ENCODE measurements at regions not wholly inside any gene's neighbourhood (a gene's known extent, or its start where the extent isn't known, plus 50 kb on each side); places are given as distances from the start of the nearest gene placed in this dataset.

DNA sequence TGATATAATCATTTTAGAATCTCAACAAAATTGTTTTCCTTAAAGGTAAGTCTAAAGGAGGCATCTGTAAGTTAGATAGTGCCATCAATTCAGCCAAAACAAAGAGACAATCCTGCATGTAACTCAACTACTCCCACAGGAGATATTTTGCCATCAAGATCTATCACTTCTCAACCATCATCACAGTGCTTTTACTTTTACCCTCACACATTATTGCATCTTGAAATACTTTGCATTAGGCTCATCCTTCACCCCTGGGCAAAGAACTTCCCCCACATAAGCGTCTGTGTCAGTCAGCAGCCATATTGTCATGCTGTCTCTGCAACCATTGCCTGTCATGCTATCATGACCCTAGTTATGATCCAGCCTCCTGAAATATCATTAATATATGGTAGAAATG lies 54.9 kb upstream of the NLGN1 start:
- Histone ChIP-seq H3K27me3 (ENCODE audit: insufficient read depth, low read depth) (no peaks in the 10 kb centered on the region), H3K36me3 (ENCODE audit: low read depth) (no peaks in the 10 kb centered on the region), H3K79me2 (ENCODE audit: low read depth) (no peaks in the 10 kb centered on the region), H3K4me3 (no peak overlapping the region), H3K27ac (no peak overlapping the region), H2AFZ (no peak overlapping the region; the same call in 1 of the 2 replicates), H3K9me3 (ENCODE audit: insufficient read depth, low read depth) (no peaks in the 10 kb centered on the region; the same call in 1 of the 2 replicates), H3F3A (ENCODE audit: insufficient read depth, low read depth) (no peaks in the 10 kb centered on the region), H3K9me2 (ENCODE audit: insufficient read depth) (peaks cover under 1% of the 10 kb centered on the region; the same call in 1 of the 2 replicates), H3K4me1 (replicated peaks; ENCODE audit: insufficient read depth) (no peaks in the 10 kb centered on the region), H3K4me2 (no peak overlapping the region), H4K20me1 (ENCODE audit: insufficient read depth) (no peaks in the 10 kb centered on the region)
- no peak for DNase-seq
- no TSS peak for BruUV-seq (replicated peaks)
- no peak for TF ChIP-seq EZH2 (IDR thresholded peaks at IDR 0.05; ENCODE audit: low read depth)
- POLR2A ChIA-PET (ENCODE audit: unreplicated experiment), result no interaction called here
- intact Hi-C loops (cut with micrococcal nuclease; ENCODE audit: unreplicated experiment), result no loop called here
- CTCF ChIA-PET, result no interaction called here

GRCh38 chr3:173340626-173341025 lies 56.9 kb upstream of the NLGN1 start:
- H3K36me3 ChIP-seq (ENCODE audit: low read depth), result no peaks in the 10 kb centered on the region
- POLR2A ChIA-PET (ENCODE audit: unreplicated experiment), result no interaction called here
- no peaks in the 10 kb centered on the region for H3K27me3 ChIP-seq (ENCODE audit: insufficient read depth, low read depth)
- CTCF ChIA-PET, result no interaction called here
- no peaks in the 10 kb centered on the region for H3F3A ChIP-seq (ENCODE audit: insufficient read depth, low read depth)
- H4K20me1 ChIP-seq (ENCODE audit: insufficient read depth), result no peaks in the 10 kb centered on the region
- no TSS peak for BruUV-seq (replicated peaks)
- no peaks in the 10 kb centered on the region; the same call in 1 of the 2 replicates for H3K9me2 ChIP-seq (ENCODE audit: insufficient read depth)
- no peak overlapping the region for H3K4me3 ChIP-seq
- H3K4me1 ChIP-seq (replicated peaks; ENCODE audit: insufficient read depth), result no peaks in the 10 kb centered on the region
- no peaks in the 10 kb centered on the region for H3K9me3 ChIP-seq (ENCODE audit: insufficient read depth, low read depth)
- intact Hi-C loops (cut with micrococcal nuclease; ENCODE audit: unreplicated experiment), result no loop called here
- H3K4me2 ChIP-seq, result no peak overlapping the region
- H2AFZ ChIP-seq, result no peak overlapping the region
- no peaks in the 10 kb centered on the region for H3K79me2 ChIP-seq (ENCODE audit: low read depth)
- no peak overlapping the region for H3K27ac ChIP-seq
- TF ChIP-seq, protein P1, sequence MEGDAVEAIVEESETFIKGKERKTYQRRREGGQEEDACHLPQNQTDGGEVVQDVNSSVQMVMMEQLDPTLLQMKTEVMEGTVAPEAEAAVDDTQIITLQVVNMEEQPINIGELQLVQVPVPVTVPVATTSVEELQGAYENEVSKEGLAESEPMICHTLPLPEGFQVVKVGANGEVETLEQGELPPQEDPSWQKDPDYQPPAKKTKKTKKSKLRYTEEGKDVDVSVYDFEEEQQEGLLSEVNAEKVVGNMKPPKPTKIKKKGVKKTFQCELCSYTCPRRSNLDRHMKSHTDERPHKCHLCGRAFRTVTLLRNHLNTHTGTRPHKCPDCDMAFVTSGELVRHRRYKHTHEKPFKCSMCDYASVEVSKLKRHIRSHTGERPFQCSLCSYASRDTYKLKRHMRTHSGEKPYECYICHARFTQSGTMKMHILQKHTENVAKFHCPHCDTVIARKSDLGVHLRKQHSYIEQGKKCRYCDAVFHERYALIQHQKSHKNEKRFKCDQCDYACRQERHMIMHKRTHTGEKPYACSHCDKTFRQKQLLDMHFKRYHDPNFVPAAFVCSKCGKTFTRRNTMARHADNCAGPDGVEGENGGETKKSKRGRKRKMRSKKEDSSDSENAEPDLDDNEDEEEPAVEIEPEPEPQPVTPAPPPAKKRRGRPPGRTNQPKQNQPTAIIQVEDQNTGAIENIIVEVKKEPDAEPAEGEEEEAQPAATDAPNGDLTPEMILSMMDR (conservative IDR thresholded peaks at IDR 0.05), result no peak
- no peak for TF ChIP-seq EZH2 (IDR thresholded peaks at IDR 0.05; ENCODE audit: low read depth)
- no peak for DNase-seq

DNA sequence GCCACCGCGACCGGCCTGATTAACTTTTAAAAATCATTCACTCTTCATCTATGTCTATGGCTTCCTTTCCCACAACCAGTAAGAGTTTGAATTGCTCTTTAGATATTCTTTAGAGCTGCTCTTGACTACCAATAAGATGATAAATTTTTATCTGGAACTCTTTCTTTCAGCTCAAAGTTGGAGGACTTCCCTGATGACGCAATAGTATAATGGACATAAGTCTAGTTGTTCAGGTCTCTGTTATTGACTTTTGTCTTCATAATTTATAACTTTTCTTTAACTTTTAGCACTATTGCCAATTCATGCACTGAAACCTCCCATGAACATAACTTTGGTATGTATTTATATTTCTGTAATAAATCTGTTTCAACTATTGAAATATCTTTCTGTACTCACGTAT lies 61.3 kb upstream of the NLGN1 start:
- DNase-seq, result no peak
- H3K4me3 ChIP-seq, result no peak overlapping the region
- no peaks in the 10 kb centered on the region for H3K79me2 ChIP-seq (ENCODE audit: low read depth)
- no peak overlapping the region for H3K27ac ChIP-seq
- intact Hi-C loops (cut with micrococcal nuclease; ENCODE audit: unreplicated experiment), result no loop called here
- no peak overlapping the region for H3K4me2 ChIP-seq
- no peaks in the 10 kb centered on the region for H3K36me3 ChIP-seq (ENCODE audit: low read depth)
- ChIA-PET POLR2A (ENCODE audit: unreplicated experiment) (no interaction called here), CTCF (no interaction called here)
- no peaks in the 10 kb centered on the region for H4K20me1 ChIP-seq (ENCODE audit: insufficient read depth)
- no peaks in the 10 kb centered on the region for H3F3A ChIP-seq (ENCODE audit: insufficient read depth, low read depth)
- H3K9me2 ChIP-seq (ENCODE audit: insufficient read depth), result no peaks in the 10 kb centered on the region
- H2AFZ ChIP-seq, result no peak overlapping the region
- TF ChIP-seq, protein P1 (conservative IDR thresholded peaks at IDR 0.05), result no peak
- no peak for TF ChIP-seq EZH2 (IDR thresholded peaks at IDR 0.05; ENCODE audit: low read depth)
- no peaks in the 10 kb centered on the region for H3K4me1 ChIP-seq (replicated peaks; ENCODE audit: insufficient read depth)
- no peaks in the 10 kb centered on the region for H3K27me3 ChIP-seq (ENCODE audit: insufficient read depth, low read depth)
- no peaks in the 10 kb centered on the region for H3K9me3 ChIP-seq (ENCODE audit: insufficient read depth, low read depth)
- BruUV-seq (replicated peaks), result no TSS peak

DNA sequence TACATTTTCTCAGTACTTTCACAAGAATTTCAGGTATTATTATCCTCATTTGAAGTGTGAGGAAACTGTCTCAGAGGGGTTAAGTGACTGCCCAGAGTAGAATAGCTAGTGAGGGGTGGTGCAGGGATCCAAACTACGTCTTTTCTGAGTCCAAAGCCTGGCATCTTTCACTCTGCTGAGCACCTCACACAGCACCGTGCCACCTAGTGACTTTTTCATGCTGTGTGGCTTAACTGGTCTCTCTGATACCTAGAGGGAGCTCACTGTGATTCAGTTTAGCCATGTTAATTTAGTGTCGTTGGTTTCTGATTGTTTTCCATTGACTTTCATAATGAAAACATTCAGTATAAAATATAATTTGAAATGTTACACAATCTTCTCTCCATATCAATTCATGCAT lies 91.4 kb upstream of the NLGN1 start:
- no TSS peak for BruUV-seq (replicated peaks)
- POLR2A ChIA-PET (ENCODE audit: unreplicated experiment), result no interaction called here
- TF ChIP-seq, protein P1 (conservative IDR thresholded peaks at IDR 0.05), result no peak
- no peak for TF ChIP-seq EZH2 (IDR thresholded peaks at IDR 0.05; ENCODE audit: low read depth)
- Histone ChIP-seq H3K27me3 (ENCODE audit: insufficient read depth, low read depth) (no peaks in the 10 kb centered on the region), H3K9me2 (ENCODE audit: insufficient read depth) (no peaks in the 10 kb centered on the region), H3F3A (ENCODE audit: insufficient read depth, low read depth) (no peaks in the 10 kb centered on the region), H4K20me1 (ENCODE audit: insufficient read depth) (no peaks in the 10 kb centered on the region), H3K9me3 (ENCODE audit: insufficient read depth, low read depth) (no peaks in the 10 kb centered on the region), H3K4me3 (no peak overlapping the region), H3K4me1 (replicated peaks; ENCODE audit: insufficient read depth) (no peaks in the 10 kb centered on the region), H2AFZ (0 out of 2 replicates have a peak overlapping the region, but pooled peaks have one; percentile 14), H3K4me2 (no peak overlapping the region), H3K79me2 (ENCODE audit: low read depth) (no peaks in the 10 kb centered on the region), H3K27ac (no peak overlapping the region), H3K36me3 (ENCODE audit: low read depth) (no peaks in the 10 kb centered on the region)
- intact Hi-C loops (cut with micrococcal nuclease; ENCODE audit: unreplicated experiment), result no loop called here
- CTCF ChIA-PET, result no interaction called here
- DNase-seq, result no peak
